CD1c-positive myeloid dendritic cell (primary cell): ENCODE measurements at regions not wholly inside any gene's neighbourhood (a gene's known extent, or its start where the extent isn't known, plus 50 kb on each side); places are given as distances from the start of the nearest gene placed in this dataset.
"Not testable (repeated sequence)": the region's sequence is repeated elsewhere in the genome, so short reads cannot be mapped to it uniquely, and the experiment has no call there.

Experiments
- DNase-seq: peaks from one replicate; pipeline ENCODE4 v3.0.0-alpha.2; 2016; ENCODE audit errors: extremely low spot score

DNA sequence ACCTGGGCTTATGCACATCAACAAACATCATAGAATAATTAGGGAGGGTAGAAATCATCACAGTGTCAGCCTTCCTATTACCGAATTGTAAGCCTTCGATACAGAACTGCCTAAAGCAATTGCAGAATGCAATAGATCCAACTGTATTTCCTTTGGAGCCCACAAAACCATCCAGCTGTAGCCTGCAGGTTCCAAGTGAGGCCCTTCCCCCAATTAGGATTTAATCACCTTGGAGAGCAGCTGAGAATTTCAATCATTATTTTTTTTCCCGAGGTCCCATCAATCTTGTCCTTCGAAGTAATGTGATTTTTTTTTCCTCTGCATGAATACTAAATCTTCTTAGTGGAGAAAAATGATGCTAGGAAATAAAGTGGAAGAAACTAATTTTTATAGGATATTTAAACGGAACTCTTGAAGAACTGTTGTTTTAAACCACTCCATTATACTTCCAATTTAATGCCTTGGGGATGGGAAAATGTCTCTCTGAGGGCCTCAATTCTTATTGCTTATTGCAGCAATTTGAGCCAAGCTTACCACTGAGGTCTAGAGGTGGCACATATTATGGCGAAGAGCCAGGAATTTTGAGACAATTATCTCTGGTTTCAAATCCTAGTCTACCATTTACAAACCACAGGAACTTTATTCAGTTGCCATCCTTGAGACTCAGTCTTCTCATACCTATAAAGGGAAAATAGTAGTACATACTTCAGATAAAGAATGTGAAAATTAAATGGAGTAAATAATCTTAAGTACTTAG is 953.4 kb upstream of the IGFBP7 start:
- no peak for DNase-seq

DNA sequence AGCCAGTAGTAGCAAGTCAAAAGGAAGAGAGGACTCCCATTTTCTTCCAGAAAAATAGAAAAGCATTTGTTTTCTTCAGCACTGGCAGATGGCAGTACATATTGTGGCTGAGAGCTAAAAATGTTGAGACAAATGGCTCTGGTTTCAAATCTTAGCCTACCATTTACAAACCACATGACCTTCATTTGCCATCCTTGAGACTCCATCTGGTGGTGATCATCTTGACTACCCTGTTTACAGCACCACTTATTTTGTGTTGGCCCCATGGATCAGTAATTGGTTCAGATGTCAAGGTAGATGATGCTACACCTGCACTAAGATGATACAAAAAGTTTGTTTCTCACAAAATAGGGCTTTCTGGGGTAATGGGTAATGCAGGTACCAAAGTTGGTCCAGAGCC is 951.8 kb upstream of the IGFBP7 start:
- no peak for DNase-seq

DNA sequence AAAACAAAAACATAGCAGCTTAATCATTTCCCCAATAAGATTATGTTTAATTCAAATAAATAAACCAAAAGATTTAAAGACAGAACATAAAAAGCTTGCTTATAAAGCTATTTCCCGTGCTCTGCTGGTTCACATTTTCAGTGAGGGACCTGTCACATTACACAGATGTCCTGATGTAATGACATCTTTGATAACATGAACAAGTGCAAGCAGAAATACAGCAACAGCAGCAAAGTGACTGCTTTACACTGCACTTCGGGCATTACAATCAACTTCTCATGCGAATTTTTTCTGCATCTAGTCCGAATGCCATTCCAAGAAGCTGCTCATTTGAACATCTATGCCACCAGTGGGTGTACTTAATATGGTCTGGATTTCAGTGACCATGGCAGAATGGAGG is 940.3 kb upstream of the IGFBP7 start:
- DNase-seq: no peak

DNA sequence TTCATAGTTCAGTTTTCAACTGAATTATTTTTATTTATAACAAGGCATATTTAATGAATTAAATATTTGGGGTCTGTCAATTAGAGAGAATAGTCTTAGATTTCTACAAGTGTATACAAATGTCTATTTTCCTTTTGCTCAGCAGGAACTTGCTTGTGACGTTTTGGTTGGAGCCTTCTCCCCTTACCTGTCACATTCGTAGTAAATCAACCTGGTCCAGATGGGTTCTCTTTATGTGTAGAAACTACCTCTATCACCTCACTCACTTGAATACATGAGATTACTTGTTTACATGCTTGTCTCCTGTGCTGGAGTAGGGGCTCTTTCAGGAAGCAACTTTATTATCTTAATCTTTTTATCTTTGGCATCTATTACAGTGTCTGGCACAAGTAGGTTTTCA is 938.3 kb upstream of the IGFBP7 start:
- no peak for DNase-seq

DNA sequence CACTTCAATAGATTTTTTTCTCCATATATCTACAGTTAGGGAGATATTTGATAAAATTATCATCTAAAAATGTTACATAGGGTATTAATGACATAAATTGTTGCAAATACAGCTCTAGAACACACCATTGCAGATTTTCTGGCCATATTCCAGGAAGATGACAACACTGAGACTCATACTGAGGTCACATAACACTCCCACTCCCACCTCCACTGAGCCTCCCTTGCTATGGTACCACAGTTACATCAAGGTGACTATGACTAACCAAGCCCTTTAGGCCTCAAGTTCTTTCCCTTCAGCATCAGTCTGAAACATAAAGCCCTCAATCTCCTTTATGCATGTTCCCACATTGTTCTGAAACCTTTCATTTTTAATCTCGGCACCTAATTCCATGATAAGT is 932.0 kb upstream of the IGFBP7 start:
- no peak for DNase-seq

DNA sequence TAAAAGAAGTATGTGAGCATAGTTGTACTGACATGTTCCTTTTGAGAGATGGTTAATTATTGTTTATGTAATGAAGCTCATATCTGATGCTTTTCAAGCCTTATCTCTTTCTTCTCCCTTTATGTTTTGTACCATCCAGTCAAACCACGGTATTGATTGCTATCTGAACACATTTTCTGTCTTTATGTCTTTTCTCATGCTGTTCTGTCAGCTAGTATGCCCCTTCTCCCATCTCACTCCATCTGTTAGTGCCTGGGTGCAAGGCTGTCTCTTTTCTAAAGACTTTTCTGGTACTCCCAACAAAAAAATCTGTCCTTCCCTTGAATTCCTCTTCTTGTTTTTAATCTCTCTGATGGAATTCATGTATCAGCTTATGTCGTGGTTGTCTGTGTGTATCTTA is 883.8 kb upstream of the IGFBP7 start:
- no peak for DNase-seq

DNA sequence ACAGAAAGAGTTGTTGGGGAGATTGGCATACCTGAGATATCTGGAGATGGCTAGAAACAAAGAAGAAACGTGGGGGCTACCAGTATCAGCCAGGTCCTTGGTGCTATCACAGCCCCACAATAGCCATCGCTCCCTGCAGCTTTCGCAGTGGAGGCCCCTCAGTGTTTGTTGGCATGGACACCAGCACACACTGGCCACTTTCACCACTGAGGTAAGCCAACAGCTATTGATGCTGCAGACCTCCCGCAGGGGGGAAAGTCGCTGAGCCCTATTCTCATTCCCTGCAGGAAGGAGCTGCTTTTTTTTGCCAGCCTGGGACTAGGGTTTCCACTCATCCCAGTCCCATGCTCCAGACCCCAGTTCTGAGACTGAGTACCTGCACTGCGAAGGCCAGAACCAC is 879.2 kb upstream of the IGFBP7 start:
- no peak for DNase-seq

DNA sequence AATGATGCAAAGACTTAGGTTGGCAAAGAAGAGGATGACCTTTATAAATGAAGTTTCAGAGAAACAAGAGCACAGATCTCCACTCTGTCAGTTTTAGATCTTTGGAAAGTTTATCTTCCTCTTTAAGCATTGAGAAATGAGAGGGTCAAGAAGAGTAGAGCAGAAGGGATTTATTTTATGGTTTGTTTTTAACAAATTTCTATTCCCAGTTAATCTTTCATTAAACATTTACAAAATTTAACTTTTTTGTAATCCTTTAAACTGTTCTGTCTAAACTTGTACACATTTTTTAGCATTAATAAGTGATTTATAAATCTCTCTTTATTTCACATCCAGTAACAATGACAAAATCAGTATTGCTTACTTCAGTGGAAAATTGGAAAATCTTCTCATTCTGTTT is 875.0 kb upstream of the IGFBP7 start:
- no peak for DNase-seq

DNA sequence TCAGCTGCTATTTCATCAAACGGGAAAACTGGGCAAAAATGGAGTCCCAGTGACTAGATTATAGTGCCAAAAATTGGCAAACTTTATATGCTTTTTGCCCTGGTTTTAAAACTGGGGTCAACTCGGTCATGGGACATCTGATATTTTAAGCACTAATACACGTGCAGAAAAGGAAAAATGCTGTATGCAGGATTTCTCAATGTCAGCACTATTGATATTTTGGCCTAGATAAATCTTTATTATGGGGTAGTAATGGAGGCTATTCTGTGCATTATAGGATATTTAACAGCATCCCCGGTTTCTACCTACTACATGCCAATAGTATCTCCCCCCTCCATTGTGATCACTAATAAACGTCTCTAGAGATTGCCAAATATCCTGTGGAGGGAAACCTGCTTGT is 870.9 kb upstream of the IGFBP7 start:
- no peak for DNase-seq

DNA sequence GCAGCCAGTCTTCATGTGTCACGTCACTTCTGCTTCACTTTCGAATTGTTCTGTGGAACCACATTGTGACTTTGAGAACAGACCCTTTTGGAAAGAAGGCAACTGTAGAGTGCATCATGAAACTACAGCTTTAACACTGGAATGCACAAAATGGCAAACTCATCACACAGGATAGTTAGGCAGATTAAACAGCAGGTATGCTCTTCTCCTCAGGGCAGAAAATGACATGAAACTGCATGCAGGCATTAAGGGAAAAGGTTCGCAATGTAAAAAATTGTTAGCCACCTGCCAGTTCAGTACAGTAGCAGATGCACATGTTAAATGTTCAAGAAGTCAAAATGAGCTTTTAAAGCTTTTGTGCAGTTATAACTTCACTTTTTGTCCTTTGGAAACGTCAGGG is 864.6 kb upstream of the IGFBP7 start:
- no peak for DNase-seq

DNA sequence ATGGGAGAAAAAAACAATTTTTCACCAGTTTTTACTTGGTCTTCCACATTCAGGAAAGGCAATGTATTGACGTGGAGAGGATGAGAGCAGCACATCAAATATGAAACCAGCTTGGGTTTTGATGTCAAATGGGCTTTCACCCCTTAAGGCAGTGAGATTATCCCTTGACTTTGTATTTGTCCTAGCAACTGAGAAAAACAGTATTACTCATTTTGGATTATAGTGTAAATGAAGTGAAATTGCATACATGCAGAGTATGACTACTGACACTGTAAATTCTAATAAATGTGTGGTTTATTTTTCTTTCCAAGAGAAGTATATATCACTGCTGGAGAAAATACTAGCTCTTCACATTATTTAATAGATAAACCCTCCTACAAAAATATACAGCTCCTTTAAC is 863.6 kb upstream of the IGFBP7 start:
- DNase-seq: no peak

DNA sequence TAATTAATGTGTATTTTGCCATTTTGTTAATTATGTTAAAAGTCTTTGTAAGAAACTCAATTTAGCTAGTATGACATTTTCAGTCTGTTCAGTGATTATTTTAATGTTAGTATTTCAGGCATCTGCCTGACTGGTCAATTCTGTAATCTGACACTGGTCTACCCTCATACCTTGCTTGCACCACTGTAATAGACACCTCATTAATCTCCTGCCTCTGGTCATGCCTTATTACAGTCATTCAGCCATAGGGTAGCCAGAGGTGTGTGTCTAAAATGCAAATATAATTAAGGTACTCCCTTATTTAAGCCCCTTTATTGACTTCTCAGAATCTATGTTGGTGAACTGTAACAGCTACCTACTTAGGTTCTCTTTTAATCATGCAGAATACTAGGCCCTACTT is 861.1 kb upstream of the IGFBP7 start:
- no peak for DNase-seq

DNA sequence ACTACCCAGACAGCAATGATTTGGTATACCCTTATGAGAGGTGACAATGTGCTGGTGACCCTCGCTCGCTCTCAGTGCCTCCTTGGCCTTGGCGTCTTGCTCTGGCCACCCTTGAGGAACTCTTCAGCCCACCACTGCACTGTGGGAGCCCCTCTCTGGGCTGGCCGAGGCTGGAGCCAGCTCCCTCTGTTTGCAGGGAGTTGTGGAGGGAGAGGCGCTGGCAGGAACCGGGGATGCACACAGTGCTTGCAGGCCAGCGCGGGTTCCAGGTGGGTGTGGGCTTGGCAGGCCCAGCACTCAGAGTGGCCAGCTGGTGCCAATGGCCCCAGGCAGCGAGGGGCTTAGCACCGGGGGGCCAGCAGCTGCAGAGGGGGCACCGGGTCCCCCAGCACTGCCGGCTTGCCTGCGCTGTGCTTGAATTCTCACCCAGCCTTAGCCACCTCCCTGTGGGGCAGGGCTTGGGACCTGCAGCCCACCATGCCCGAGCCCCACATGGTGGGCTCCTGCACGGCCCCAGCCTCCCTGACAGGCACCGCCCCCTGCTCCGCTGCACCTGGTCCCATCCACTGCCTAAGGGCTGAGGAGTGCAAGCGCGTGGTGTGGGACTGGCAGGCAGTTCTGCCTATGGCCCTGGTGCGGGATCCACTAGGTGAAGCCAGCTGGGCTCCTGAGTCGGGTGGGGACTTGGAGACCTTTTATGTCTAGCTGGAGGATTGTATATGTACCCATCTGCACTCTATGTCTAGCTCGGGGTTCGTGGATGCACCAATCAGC is 857.0 kb upstream of the IGFBP7 start:
- no peak for DNase-seq

DNA sequence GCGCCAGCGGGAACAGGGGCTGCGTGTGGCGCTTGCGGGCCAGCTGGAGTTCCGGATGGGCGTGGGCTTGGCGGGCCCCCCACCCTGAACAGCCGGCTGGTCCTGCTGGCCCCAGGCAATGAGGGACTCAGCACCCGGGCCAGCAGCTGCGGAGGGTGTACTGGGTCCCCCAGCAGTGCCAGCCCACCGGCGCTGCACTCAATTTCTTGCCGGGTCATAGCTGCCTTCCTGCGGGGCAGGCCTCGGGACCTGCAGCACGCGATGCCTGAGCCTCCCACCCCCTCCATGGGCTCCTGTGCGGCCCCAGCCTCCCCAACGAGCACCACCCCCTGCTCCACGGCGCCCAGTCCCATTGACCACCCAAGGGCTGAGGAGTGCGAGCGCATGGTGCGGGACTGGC is 855.2 kb upstream of the IGFBP7 start:
- DNase-seq: not testable (repeated sequence)

DNA sequence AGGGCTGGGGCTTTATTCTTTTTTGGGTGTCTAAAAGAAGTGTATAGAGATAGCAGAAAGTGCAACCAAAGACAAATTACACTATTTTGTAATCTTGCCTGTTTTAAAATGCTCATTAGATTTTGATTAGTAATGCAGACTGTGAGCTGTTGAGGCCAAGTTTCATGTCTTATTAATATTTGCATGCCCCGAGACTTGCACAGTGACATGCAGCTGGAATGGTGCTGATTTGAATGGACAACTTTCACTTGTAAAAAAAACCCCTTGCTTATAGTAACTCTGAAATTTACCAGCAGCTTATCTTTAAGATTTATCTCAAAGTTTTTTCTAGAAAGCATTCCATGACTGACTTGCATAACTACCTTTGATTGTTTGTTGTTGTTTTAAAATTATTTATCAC is 835.1 kb upstream of the IGFBP7 start:
- DNase-seq: no peak

DNA sequence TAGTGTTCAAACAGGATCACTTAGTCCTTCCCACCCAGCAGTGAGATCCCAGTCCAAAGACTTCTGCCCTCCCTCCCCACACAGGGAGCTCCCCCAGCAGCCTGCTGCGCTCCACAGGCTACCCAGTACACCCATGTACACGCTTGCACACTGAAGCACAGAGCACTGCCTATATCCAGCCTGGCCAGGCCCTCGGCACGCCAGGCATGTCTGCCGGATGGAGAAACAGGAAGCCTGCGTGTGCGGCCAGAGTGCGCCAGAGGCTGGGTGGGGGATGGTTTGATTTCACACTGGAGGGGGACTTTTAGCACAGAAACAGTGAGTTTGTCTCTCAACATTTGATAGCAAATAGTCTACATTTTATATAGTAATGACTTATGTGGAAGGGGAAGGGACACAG is 833.5 kb upstream of the IGFBP7 start:
- no peak for DNase-seq

DNA sequence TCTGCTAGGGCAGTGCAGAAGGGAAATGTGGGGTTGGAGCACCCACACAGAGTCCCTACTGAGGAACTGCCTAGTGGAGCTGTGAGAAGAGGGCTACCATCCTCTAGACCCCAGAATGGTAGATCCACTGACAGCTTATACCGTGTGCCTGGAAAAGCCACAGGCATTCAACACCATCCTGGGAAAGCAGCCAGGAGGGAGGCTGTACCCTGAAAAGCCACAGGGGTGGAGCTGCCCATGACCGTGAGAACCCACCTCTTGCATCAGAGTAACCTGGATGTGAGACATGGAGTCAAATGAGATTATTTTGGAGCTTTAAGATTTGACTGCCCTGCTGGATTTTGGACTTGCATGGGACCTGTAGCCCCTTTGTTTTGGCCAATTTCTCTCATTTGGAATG is 827.1 kb upstream of the IGFBP7 start:
- not testable (repeated sequence) for DNase-seq

DNA sequence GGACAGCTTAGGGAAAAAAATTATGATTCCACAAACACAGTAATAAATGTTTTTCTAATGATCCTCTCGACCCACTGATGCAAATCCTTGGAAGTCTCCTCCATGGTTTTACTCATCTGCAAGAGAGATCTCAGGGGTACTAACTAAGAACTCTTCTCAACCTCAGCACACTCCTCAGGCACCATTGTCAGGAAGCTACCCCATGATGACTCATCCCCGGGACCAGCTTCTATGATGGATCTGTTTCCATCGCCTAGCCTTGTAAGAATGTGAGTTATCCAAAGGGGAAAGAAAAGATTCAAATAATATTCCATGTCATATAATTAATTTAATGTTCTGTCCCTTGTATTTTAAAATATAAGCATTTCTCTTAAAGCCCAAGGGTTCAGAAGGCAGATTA is 816.1 kb upstream of the IGFBP7 start:
- no peak for DNase-seq

DNA sequence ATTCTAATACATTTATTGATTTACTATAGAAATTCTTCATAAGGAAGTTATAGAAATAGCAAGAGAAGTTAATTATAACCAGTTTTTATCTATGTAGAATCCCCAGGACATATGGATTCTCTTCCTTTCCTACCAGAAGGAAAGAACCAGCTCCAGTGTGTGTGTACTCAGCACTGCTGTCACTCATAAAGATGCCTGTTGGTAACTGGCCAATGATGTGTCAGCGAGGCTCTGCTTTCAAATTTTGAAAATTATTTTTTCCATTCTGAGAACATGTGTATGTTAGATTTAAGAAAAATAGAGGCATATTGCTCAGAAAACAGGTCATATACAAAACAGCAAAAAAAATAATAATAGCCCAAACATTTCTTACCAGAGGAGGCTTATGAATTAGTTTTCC is 814.8 kb upstream of the IGFBP7 start:
- DNase-seq: no peak

DNA sequence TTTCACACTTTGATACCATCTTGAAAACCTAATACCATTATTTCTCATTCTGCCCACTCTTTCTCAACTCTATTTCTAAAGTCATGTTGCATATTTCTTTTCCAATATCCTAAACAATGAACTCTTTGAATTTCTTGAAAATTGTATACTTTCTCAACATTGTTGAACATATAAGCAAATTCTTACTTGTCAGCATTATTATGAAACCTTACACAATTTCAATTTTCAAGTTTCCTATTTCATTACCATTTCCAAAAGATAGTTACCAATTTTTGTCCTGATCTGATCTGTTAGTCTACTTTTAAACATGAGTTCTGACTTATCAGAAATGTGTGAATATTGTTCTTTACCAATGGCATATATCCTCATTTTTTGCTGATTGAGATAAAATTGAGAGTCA is 806.3 kb upstream of the IGFBP7 start:
- DNase-seq: no peak

DNA sequence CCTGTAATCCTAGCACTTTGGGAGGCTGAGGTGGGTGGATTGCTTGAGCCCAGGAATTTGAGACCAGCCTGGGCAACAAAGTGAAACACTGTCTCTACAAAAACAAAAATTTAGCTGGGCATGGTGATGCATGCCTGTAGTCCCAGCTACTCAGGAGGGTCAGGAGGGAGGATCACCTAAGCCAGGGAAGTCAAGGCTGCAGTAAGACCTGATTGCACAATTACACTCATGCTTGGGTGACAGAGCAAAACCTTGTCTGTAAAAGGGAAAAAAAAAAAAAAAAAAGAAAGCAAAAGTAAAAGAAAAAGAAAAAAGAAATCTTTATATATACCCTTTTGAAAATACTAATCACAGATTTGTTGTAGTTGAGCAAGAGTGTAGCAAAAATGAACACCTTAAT is 801.0 kb upstream of the IGFBP7 start:
- DNase-seq: no peak

DNA sequence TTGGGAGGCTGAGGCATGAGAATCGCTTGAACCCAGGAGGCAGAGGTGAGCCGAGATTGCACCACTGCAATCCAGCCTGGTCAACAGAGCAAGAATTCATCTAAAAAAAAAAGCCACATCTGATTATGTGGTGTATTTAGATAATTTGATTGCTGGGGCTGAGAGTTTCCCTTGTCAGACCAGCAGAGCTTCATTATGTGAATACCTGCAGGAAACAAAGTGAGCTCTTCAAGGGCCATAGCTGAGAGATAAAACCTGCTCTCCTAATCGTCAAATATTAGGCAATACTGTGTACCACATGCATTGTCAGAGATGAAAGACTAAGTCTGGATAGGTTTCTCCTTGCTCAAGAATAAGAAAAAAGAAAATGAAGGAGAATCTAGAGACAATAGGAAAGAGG is 800.0 kb upstream of the IGFBP7 start:
- no peak for DNase-seq

DNA sequence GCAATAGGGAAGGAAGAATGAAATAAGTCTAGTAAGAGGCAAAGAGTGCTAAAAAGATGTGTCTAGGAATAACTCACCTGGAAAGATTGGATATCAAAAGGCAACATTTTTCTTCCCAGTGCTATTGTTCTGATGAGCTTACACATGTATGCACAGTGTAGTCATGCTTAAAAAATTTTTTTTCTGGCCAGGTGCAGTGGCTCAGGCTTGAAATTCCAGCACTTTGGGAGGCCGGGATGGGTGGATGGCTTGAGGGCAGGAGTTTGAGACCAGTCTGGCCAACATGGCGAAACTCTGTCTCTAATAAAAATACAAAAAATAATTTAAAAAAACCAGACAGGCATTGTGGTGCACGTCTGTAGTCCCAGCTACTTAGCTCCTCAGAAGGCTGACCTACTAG is 795.8 kb upstream of the IGFBP7 start:
- DNase-seq: no peak

DNA sequence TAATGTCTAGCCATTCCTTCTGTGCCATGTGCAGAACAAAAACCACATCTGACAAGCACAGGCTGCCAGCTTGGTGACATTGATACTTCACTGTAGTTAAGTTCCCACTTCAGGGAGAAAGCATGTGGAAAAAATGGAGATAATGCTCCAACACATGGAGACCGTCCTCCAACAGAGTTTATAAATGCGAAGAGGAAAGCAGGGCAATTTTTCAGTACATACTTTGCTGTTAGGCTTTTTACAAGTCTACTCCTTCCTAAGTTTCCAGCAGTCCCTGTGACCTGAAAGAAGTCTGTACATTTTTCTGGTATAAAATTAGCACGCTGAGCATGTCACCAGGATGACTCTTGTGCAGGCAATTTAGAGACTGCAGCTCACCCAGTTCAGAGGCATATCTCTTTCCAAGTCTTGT is 766.9 kb upstream of the IGFBP7 start:
- DNase-seq: no peak
